CD14-positive monocyte (primary cell): ENCODE measurements at regions not wholly inside any gene's neighbourhood (a gene's known extent, or its start where the extent isn't known, plus 50 kb on each side); places are given as distances from the start of the nearest gene placed in this dataset.

ENCODE experiments used
- DNase-seq, 3 donors: peaks; one replicate each; pipeline ENCODE4 v3.0.0-alpha.2; 2011 to 2022
- H2AFZ ChIP-seq: 2 replicates; pipeline ENCODE4 v1.6.0; 2012; ENCODE audit warnings: mild to moderate bottlenecking, low read depth, low read length, inconsistent platforms; ENCODE audit not compliant: insufficient read depth, poor library complexity, severe bottlenecking
- H3K27ac ChIP-seq, 2 donors: 1 replicate in 1 of 2; 2 replicates in 1 of 2; pipeline ENCODE4 v1.5.1; 2012 to 2013; ENCODE audit warnings: low read length in 2 of 2, control low read depth in 1 of 2, inconsistent platforms in 1 of 2, low read depth in 1 of 2, mild to moderate bottlenecking in 1 of 2
- H3K27me3 ChIP-seq, 2 donors: one replicate each; pipeline versions ENCODE4 v1.6.0 to v1.6.1; 2011 to 2013; ENCODE audit warnings: low read length in 2 of 2; ENCODE audit not compliant: control insufficient read depth in 2 of 2, insufficient read depth in 2 of 2
- H3K36me3 ChIP-seq, 2 donors: replicated peaks in 1 of 2; 1 replicate in 1 of 2; 2 replicates in 1 of 2; pipeline versions ENCODE4 v1.5.1 to v1.6.1; 2012 to 2013; ENCODE audit warnings: low read length in 2 of 2, control low read depth in 1 of 2, inconsistent platforms in 1 of 2, mild to moderate bottlenecking in 1 of 2; ENCODE audit not compliant: insufficient read depth in 2 of 2, control insufficient read depth in 1 of 2
- H3K4me1 ChIP-seq, 2 donors: 1 replicate in 1 of 2; 2 replicates in 1 of 2; pipeline versions ENCODE4 v1.5.1 to v1.6.1; 2012 to 2013; ENCODE audit warnings: low read length in 2 of 2, control low read depth in 1 of 2, inconsistent platforms in 1 of 2, mild to moderate bottlenecking in 1 of 2, moderate library complexity in 1 of 2; ENCODE audit not compliant: insufficient read depth in 2 of 2, control insufficient read depth in 1 of 2
- H3K4me2 ChIP-seq: replicated peaks from 2 replicates; pipeline ENCODE3; 2012; ENCODE audit warnings: low read length, moderate library complexity, mild to moderate bottlenecking; ENCODE audit not compliant: poor library complexity, severe bottlenecking; ENCODE audit errors: extremely low read depth
- H3K4me3 ChIP-seq, 3 experiments: fragments of 200-600 bp in 1 of 3; sonication (generic) in 1 of 3; replicated peaks in 1 of 3; 1 replicate in 2 of 3; 2 replicates in 1 of 3; pipeline ENCODE4 v1.5.1; 2011 to 2013; ENCODE audit warnings: low read length in 3 of 3, mild to moderate bottlenecking in 3 of 3, control low read depth in 2 of 3, low read depth in 2 of 3, inconsistent platforms in 1 of 3, moderate library complexity in 1 of 3
- H3K79me2 ChIP-seq: 2 replicates; pipeline ENCODE4 v1.6.0; 2012; ENCODE audit warnings: mild to moderate bottlenecking, control low read depth, inconsistent platforms, low read length, moderate library complexity; ENCODE audit not compliant: insufficient read depth
- H3K9ac ChIP-seq: 2 replicates; pipeline ENCODE4 v1.6.0; 2017; ENCODE audit warnings: low read length, mild to moderate bottlenecking; ENCODE audit not compliant: insufficient read depth, poor library complexity, severe bottlenecking
- H3K9me3 ChIP-seq, 2 donors: replicated peaks in 1 of 2; 1 replicate in 1 of 2; 2 replicates in 1 of 2; pipeline versions ENCODE4 v1.5.1 to v1.6.1; 2012 to 2013; ENCODE audit warnings: low read length in 2 of 2, control low read depth in 1 of 2; ENCODE audit not compliant: control insufficient read depth in 1 of 2, insufficient read depth in 1 of 2
- H4K20me1 ChIP-seq: 2 replicates; pipeline ENCODE4 v1.6.0; 2012; ENCODE audit warnings: mild to moderate bottlenecking, low read length, control low read depth, moderate library complexity; ENCODE audit not compliant: insufficient read depth
- H3K27ac Mint-ChIP-seq, 7 donors: one replicate each; pipeline ENCODE4 v1.8.0; 2020; ENCODE audit warnings: mild to moderate bottlenecking in 7 of 7, mixed read lengths in 7 of 7, moderate library complexity in 6 of 7, inconsistent platforms in 2 of 7
- H3K27me3 Mint-ChIP-seq, 3 donors: one replicate each; pipeline ENCODE4 v1.8.0; 2021 to 2022; ENCODE audit warnings: low read depth in 3 of 3, mild to moderate bottlenecking in 3 of 3, mixed read lengths in 3 of 3, moderate library complexity in 3 of 3, inconsistent platforms in 1 of 3
- H3K36me3 Mint-ChIP-seq, 2 donors: one replicate each; pipeline ENCODE4 v1.8.0; 2020; ENCODE audit warnings: mixed read lengths in 2 of 2, inconsistent platforms in 1 of 2, mild to moderate bottlenecking in 1 of 2
- H3K4me1 Mint-ChIP-seq: one replicate; pipeline ENCODE4 v1.8.0; 2020; ENCODE audit warnings: mild to moderate bottlenecking, mixed read lengths
- H3K4me3 Mint-ChIP-seq, 2 donors: one replicate each; pipeline ENCODE4 v1.8.0; 2020; ENCODE audit warnings: mild to moderate bottlenecking in 2 of 2, mixed read lengths in 2 of 2, moderate library complexity in 1 of 2
- H3K9me3 Mint-ChIP-seq, 7 donors: one replicate each; pipeline ENCODE4 v1.8.0; 2020 to 2022; ENCODE audit warnings: mixed read lengths in 7 of 7, mild to moderate bottlenecking in 6 of 7, moderate library complexity in 6 of 7, inconsistent platforms in 2 of 7
- CTCF ChIP-seq: fragments of 200-600 bp; IDR thresholded peaks from one replicate; pipeline ENCODE4 v1.8.0; 2022; ENCODE audit warnings: antibody characterized with exemption, mild to moderate bottlenecking
- WGBS: methylation state at CpG from one replicate; pipeline ENCODE4 v1.1.5; 2013; ENCODE audit warnings: missing lambda C conversion rate; ENCODE audit not compliant: insufficient coverage; 5-methylcytosine and 5-hydroxymethylcytosine counted together
- intact Hi-C, 2 donors: fragments of 100-400 bp; cut with micrococcal nuclease; formaldehyde crosslinking; loops; one replicate each; pipeline versions ENCODE4 v1.15.0 to v1.15.1; 2023

DNA sequence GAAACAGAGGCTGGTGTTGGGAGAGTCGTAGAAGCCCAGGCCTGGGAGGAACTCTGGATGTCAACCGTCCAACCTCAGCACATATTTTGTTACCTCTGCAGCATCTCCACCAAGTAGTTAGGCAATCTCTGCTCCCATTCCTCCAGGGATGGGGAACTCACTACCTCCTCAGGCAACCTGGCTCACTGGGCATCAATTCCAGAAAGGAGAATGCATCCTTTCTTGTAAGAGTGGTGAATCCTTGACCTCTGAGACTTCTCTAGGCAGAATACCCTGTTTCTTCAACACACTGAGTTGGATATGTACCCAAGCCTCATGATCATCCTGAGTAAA lies 136.7 kb upstream of the ZMIZ1 start:
- TF ChIP-seq CTCF = no peak
- Mint-ChIP-seq H3K4me3 (no peak overlapping the region), H3K9me3 (no peaks in the 10 kb centered on the region), H3K4me1 (no peaks in the 10 kb centered on the region), H3K27me3 (peaks cover 0 to 5% (median 5%) of the 10 kb centered on the region in 3 donors), H3K27ac (no peak overlapping the region), H3K36me3 (no peaks in the 10 kb centered on the region)
- intact Hi-C loops = no loop called here
- Histone ChIP-seq H3K27ac (no peak overlapping the region), H3K4me2 (no peak overlapping the region), H3K4me3 (no peak overlapping the region), H2AFZ (no peak overlapping the region), H3K9ac (no peak overlapping the region), H3K27me3 (no peaks in the 10 kb centered on the region), H3K36me3 (no peaks in the 10 kb centered on the region), H3K9me3 (no peaks in the 10 kb centered on the region), H3K4me1 (peaks cover 2% of the 10 kb centered on the region in 2 donors), H3K79me2 (no peaks in the 10 kb centered on the region), H4K20me1 (no peaks in the 10 kb centered on the region)
- DNase-seq = no peak
- no CpG with 5 or more reads among the region's 2 CpGs for WGBS

- intact Hi-C loops = no loop called here
- no peak overlapping the region for H2AFZ ChIP-seq
- no peaks in the 10 kb centered on the region for H3K27me3 ChIP-seq
- H3K36me3 Mint-ChIP-seq = no peaks in the 10 kb centered on the region
- no peaks in the 10 kb centered on the region for H3K79me2 ChIP-seq
- no peak overlapping the region for H3K27ac Mint-ChIP-seq
- H3K27ac ChIP-seq = no peak overlapping the region
- H3K4me1 ChIP-seq = peaks cover 10 to 11% of the 10 kb centered on the region in 2 donors
- 98% methylated on average over 7 of the region's 9 CpGs for WGBS
- no peak for TF ChIP-seq CTCF
- H3K27me3 Mint-ChIP-seq = peaks cover 0 to 5% (median 3%) of the 10 kb centered on the region in 3 donors
- H3K9me3 ChIP-seq = no peaks in the 10 kb centered on the region
- no peaks in the 10 kb centered on the region for H3K9me3 Mint-ChIP-seq
- H3K4me3 Mint-ChIP-seq = no peak overlapping the region
- DNase-seq = no peak
- H3K4me2 ChIP-seq = no peak overlapping the region
- H3K9ac ChIP-seq = no peak overlapping the region
- peaks cover 8% of the 10 kb centered on the region for H3K4me1 Mint-ChIP-seq
- H4K20me1 ChIP-seq = no peaks in the 10 kb centered on the region
- no peaks in the 10 kb centered on the region for H3K36me3 ChIP-seq
- no peak overlapping the region for H3K4me3 ChIP-seq
Observed at GRCh38 chr10:78932861-78933260, 135.9 kb upstream of the ZMIZ1 start.
